Body of pancreas (tissue), 4 donors: ENCODE measurements at regions not wholly inside any gene's neighbourhood (a gene's known extent, or its start where the extent isn't known, plus 50 kb on each side); places are given as distances from the start of the nearest gene placed in this dataset.

Experiments
- POLR2A ChIP-seq, 3 donors: fragments of 450-650 bp; IDR thresholded peaks; one replicate each; pipeline ENCODE4 v1.6.1; 2016; ENCODE audit warnings: antibody characterized with exemption in 3 of 3, mild to moderate bottlenecking in 2 of 3
- TF ChIP-seq, protein P1 (sequence below), 7 experiments: fragments of 450-650 bp in 4 of 7; fragments of 200-600 bp in 3 of 7; sonication (generic) in 3 of 7; IDR thresholded peaks; one replicate each; pipeline ENCODE4 v1.5.1; 2016 to 2019; ENCODE audit warnings: antibody characterized with exemption in 7 of 7

DNA sequence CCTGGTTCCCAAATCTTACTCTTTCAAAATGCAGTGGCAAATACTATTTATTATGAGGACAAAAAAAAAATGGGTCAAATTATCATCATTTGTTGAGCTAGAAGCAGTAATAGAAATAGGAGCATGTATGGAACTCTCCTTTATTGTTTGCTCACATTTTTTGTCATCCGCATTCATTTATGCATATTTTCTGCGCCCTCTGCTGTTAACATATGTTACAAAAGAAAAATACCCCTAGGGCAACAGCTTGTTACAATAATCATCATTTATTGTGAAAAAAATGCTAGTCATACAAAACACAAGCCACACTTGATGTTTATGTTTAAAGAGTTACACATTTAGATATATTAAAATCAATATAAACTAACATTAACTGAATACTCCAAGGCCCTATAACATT lies 328.2 kb downstream of the TUSC1 start:
- TF ChIP-seq, protein P1, sequence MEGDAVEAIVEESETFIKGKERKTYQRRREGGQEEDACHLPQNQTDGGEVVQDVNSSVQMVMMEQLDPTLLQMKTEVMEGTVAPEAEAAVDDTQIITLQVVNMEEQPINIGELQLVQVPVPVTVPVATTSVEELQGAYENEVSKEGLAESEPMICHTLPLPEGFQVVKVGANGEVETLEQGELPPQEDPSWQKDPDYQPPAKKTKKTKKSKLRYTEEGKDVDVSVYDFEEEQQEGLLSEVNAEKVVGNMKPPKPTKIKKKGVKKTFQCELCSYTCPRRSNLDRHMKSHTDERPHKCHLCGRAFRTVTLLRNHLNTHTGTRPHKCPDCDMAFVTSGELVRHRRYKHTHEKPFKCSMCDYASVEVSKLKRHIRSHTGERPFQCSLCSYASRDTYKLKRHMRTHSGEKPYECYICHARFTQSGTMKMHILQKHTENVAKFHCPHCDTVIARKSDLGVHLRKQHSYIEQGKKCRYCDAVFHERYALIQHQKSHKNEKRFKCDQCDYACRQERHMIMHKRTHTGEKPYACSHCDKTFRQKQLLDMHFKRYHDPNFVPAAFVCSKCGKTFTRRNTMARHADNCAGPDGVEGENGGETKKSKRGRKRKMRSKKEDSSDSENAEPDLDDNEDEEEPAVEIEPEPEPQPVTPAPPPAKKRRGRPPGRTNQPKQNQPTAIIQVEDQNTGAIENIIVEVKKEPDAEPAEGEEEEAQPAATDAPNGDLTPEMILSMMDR (IDR thresholded peaks at IDR 0.05): no peak
- no peak for TF ChIP-seq POLR2A (IDR thresholded peaks at IDR 0.05)
